Neutrophil (primary cell): ENCODE measurements at regions not wholly inside any gene's neighbourhood (a gene's known extent, or its start where the extent isn't known, plus 50 kb on each side); places are given as distances from the start of the nearest gene placed in this dataset.

ENCODE experiments used
- H3K27ac ChIP-seq: fragments of 200-600 bp; sonication (generic); 2 replicates; pipeline ENCODE4 v1.5.1; 2016; ENCODE audit warnings: mild to moderate bottlenecking, moderate library complexity
- H3K27me3 ChIP-seq: fragments of 200-600 bp; sonication (generic); 2 replicates; pipeline ENCODE4 v1.6.0; 2016; ENCODE audit warnings: mild to moderate bottlenecking
- H3K36me3 ChIP-seq: fragments of 200-600 bp; sonication (generic); 2 replicates; pipeline ENCODE4 v1.5.1; 2017
- H3K4me1 ChIP-seq, 2 experiments: fragments of 200-600 bp in 1 of 2; sonication (generic) in 1 of 2; 1 replicate in 1 of 2; 2 replicates in 1 of 2; pipeline versions ENCODE4 v1.5.1 to v1.6.1; 2013 to 2016; ENCODE audit warnings: low read depth in 1 of 2, low read length in 1 of 2, mild to moderate bottlenecking in 1 of 2, moderate library complexity in 1 of 2; ENCODE audit not compliant: control insufficient read depth in 1 of 2, insufficient read depth in 1 of 2
- H3K4me3 ChIP-seq, 2 experiments: fragments of 200-600 bp in 1 of 2; sonication (generic) in 1 of 2; 1 replicate in 1 of 2; 2 replicates in 1 of 2; pipeline ENCODE4 v1.5.1; 2013 to 2016; ENCODE audit warnings: low read depth in 1 of 2, low read length in 1 of 2, mild to moderate bottlenecking in 1 of 2, moderate library complexity in 1 of 2
- H3K9me3 ChIP-seq: fragments of 200-600 bp; sonication (generic); 2 replicates; pipeline ENCODE4 v1.5.1; 2016
- CTCF ChIP-seq: fragments of 200-600 bp; sonication (generic); IDR thresholded peaks from 2 replicates; pipeline ENCODE4 v1.5.1; 2016; ENCODE audit warnings: antibody characterized with exemption

- no peak overlapping the region for H3K4me3 ChIP-seq
- H3K9me3 ChIP-seq: no peaks in the 10 kb centered on the region
- H3K27ac ChIP-seq: no peak overlapping the region
- no peaks in the 10 kb centered on the region for H3K27me3 ChIP-seq
- H3K36me3 ChIP-seq: no peaks in the 10 kb centered on the region
- H3K4me1 ChIP-seq: no peaks in the 10 kb centered on the region
- no peak for TF ChIP-seq CTCF
These were observed 560.1 kb downstream of the DIAPH3 start for GRCh38 chr13:59603646-59604045.

GRCh38 chr13:59607172-59607571 lies 556.6 kb downstream of the DIAPH3 start:
- no peak for TF ChIP-seq CTCF
- H3K27ac ChIP-seq: no peak overlapping the region
- no peaks in the 10 kb centered on the region for H3K4me1 ChIP-seq
- H3K9me3 ChIP-seq: no peaks in the 10 kb centered on the region
- no peaks in the 10 kb centered on the region for H3K27me3 ChIP-seq
- no peaks in the 10 kb centered on the region for H3K36me3 ChIP-seq
- no peak overlapping the region for H3K4me3 ChIP-seq

- Histone ChIP-seq H3K27me3 (no peaks in the 10 kb centered on the region), H3K4me3 (no peak overlapping the region), H3K36me3 (no peaks in the 10 kb centered on the region), H3K27ac (no peak overlapping the region), H3K9me3 (no peaks in the 10 kb centered on the region), H3K4me1 (no peaks in the 10 kb centered on the region)
- no peak for TF ChIP-seq CTCF
These were observed 555.9 kb downstream of the DIAPH3 start for GRCh38 chr13:59607780-59608233.

DNA sequence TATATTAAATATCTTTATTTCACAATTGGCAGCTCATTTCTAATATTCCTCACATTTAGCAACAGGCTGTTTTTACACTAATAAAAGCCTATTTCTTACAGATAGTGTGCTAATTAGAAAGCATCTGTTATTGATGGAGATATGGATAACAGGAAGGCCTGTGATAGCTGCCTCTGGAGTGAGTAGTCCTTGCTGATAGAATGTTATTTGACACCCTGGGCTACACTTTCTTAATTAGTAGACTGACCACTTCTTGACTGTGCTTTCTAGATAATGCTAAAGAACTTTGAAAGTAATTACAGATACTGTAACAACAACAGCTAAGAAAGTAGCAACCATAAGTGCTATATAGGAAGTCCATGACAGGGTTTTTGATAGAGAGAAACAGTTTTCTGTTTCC lies 554.3 kb downstream of the DIAPH3 start:
- no peaks in the 10 kb centered on the region for H3K27me3 ChIP-seq
- no peaks in the 10 kb centered on the region for H3K9me3 ChIP-seq
- no peaks in the 10 kb centered on the region for H3K4me1 ChIP-seq
- H3K36me3 ChIP-seq: no peaks in the 10 kb centered on the region
- no peak overlapping the region for H3K4me3 ChIP-seq
- no peak overlapping the region for H3K27ac ChIP-seq
- no peak for TF ChIP-seq CTCF
